ENCODE measurements at regions not wholly inside any gene's neighbourhood (a gene's known extent, or its start where the extent isn't known, plus 50 kb on each side); places are given as distances from the start of the nearest gene placed in this dataset.
"Not testable (repeated sequence)": the region's sequence is repeated elsewhere in the genome, so short reads cannot be mapped to it uniquely, and the experiment has no call there.

GRCh38 chr2:105660489-105660888 lies 84.2 kb upstream of the NCK2 start:
- no peaks in the 10 kb centered on the region for H3K79me2 ChIP-seq (ENCODE audit: insufficient read depth, low read length)
- no TSS peak for BruUV-seq (replicated peaks)
- intact Hi-C loops (cut with micrococcal nuclease): no loop called here
- H3K4me1 ChIP-seq (ENCODE audit: control insufficient read depth in 1 of 2, insufficient read depth in 2 of 2, low read length in 2 of 2): no peaks in the 10 kb centered on the region
- no peak for DNase-seq (ENCODE audit: low read depth, low spot score)
- ATAC-seq: no peak
- no peaks in the 10 kb centered on the region; a peak in 1 of 4 replicates for H3K9me3 ChIP-seq (ENCODE audit: control insufficient read depth in 1 of 2, insufficient read depth in 1 of 2, low read depth in 1 of 2, low read length in 2 of 2)
- RAD21 ChIA-PET (ENCODE audit: low non-redundant PET in 1 of 2, low total read pairs in 2 of 2, uncharacterized antibody in 2 of 2, unreplicated experiment in 2 of 2): no interaction called here
- TF ChIP-seq EZH2phosphoT487 (IDR thresholded peaks at IDR 0.05; ENCODE audit: borderline replicate concordance) (no peak), FOSL1 (IDR thresholded peaks at IDR 0.05; ENCODE audit: low read depth) (0 out of 2 replicates have a peak, but pooled peaks have one; percentile 13)
- POLR2A ChIA-PET: no interaction called here
- no peak overlapping the region for H3K27ac ChIP-seq (ENCODE audit: low read depth, low read length)
- H3K4me2 ChIP-seq (ENCODE audit: low read length): no peak overlapping the region
- CTCF ChIA-PET: no interaction called here
- H3K9me2 ChIP-seq (ENCODE audit: insufficient read depth): no peaks in the 10 kb centered on the region
- H3K27me3 ChIP-seq (ENCODE audit: insufficient read depth, low read length): no peaks in the 10 kb centered on the region
- no peak overlapping the region for H3K4me3 ChIP-seq (replicated peaks in 1 of 2; ENCODE audit: low read depth in 1 of 2, low read length in 2 of 2)
- H4K20me1 ChIP-seq (ENCODE audit: insufficient read depth): no peaks in the 10 kb centered on the region
- no peak overlapping the region for H3K9ac ChIP-seq (ENCODE audit: low read length)
- H2AFZ ChIP-seq (ENCODE audit: low read depth, low read length, poor library complexity, severe bottlenecking): no peak overlapping the region
- no peaks in the 10 kb centered on the region for H3K36me3 ChIP-seq (ENCODE audit: control insufficient read depth in 1 of 2, insufficient read depth in 2 of 2, low read length in 2 of 2)

GRCh38 chr2:105655723-105656606 lies 88.7 kb upstream of the NCK2 start:
- ATAC-seq; CTCF ChIA-PET; RAD21 ChIA-PET (ENCODE audit: low non-redundant PET in 1 of 2, low total read pairs in 2 of 2, uncharacterized antibody in 2 of 2, unreplicated experiment in 2 of 2); intact Hi-C loops (cut with micrococcal nuclease); H3K4me2 ChIP-seq (ENCODE audit: low read length); H3K79me2 ChIP-seq (ENCODE audit: insufficient read depth, low read length); H3K4me1 ChIP-seq (ENCODE audit: control insufficient read depth in 1 of 2, insufficient read depth in 2 of 2, low read length in 2 of 2); H4K20me1 ChIP-seq (ENCODE audit: insufficient read depth); H3K4me3 ChIP-seq (replicated peaks in 1 of 2; ENCODE audit: low read depth in 1 of 2, low read length in 2 of 2); POLR2A ChIA-PET; BruUV-seq (replicated peaks); DNase-seq (ENCODE audit: low read depth, low spot score); H3K9me3 ChIP-seq (ENCODE audit: control insufficient read depth in 1 of 2, insufficient read depth in 1 of 2, low read depth in 1 of 2, low read length in 2 of 2); H3K27ac ChIP-seq (ENCODE audit: low read depth, low read length); H3K36me3 ChIP-seq (ENCODE audit: control insufficient read depth in 1 of 2, insufficient read depth in 2 of 2, low read length in 2 of 2); H3K9ac ChIP-seq (ENCODE audit: low read length); H3K9me2 ChIP-seq (ENCODE audit: insufficient read depth); H2AFZ ChIP-seq (ENCODE audit: low read depth, low read length, poor library complexity, severe bottlenecking); H3K27me3 ChIP-seq (ENCODE audit: insufficient read depth, low read length): not testable (repeated sequence)

All from HCT116 (cell line).